Vagina (tissue), 2 donors: ENCODE measurements at regions not wholly inside any gene's neighbourhood (a gene's known extent, or its start where the extent isn't known, plus 50 kb on each side); places are given as distances from the start of the nearest gene placed in this dataset.

Source experiments
- CTCF ChIP-seq, 3 experiments: fragments of 450-650 bp in 2 of 3; fragments of 200-600 bp in 1 of 3; sonication (generic) in 1 of 3; IDR thresholded peaks; one replicate each; pipeline ENCODE4 v1.5.1; 2017 to 2019; ENCODE audit warnings: antibody characterized with exemption in 3 of 3, mild to moderate bottlenecking in 2 of 3, moderate library complexity in 2 of 3
- POLR2AphosphoS5 ChIP-seq, 2 donors: sonication (generic); formaldehyde crosslinking; IDR thresholded peaks; one replicate each; pipeline ENCODE4 v1.9.0; 2017; ENCODE audit warnings: antibody characterized with exemption in 2 of 2, mild to moderate bottlenecking in 2 of 2, low read depth in 1 of 2; ENCODE audit not compliant: insufficient read depth in 1 of 2

GRCh38 chr2:8459474-8459873 lies 222.4 kb upstream of the ID2 start:
- TF ChIP-seq POLR2AphosphoS5 (IDR thresholded peaks at IDR 0.05; ENCODE audit: insufficient read depth in 1 of 2, low read depth in 1 of 2), result no peak
- TF ChIP-seq CTCF (IDR thresholded peaks at IDR 0.05), result no peak
